Testis (tissue), 2 donors: ENCODE measurements at regions not wholly inside any gene's neighbourhood (a gene's known extent, or its start where the extent isn't known, plus 50 kb on each side); places are given as distances from the start of the nearest gene placed in this dataset.

Source experiments
- POLR2A ChIP-seq: fragments of 450-650 bp; IDR thresholded peaks from one replicate; pipeline ENCODE4 v1.6.1; 2017; ENCODE audit warnings: antibody characterized with exemption, mild to moderate bottlenecking, moderate library complexity
- TF ChIP-seq, protein P1 (sequence below), 3 experiments: fragments of 450-650 bp in 2 of 3; fragments of 200-600 bp in 1 of 3; sonication (generic) in 1 of 3; IDR thresholded peaks; one replicate each; pipeline ENCODE4 v1.5.1; 2016 to 2019; ENCODE audit warnings: antibody characterized with exemption in 3 of 3, mild to moderate bottlenecking in 2 of 3, moderate library complexity in 1 of 3

GRCh38 chr3:22536541-22536940 lies 666.6 kb upstream of the UBE2E2 start:
- TF ChIP-seq, protein P1, sequence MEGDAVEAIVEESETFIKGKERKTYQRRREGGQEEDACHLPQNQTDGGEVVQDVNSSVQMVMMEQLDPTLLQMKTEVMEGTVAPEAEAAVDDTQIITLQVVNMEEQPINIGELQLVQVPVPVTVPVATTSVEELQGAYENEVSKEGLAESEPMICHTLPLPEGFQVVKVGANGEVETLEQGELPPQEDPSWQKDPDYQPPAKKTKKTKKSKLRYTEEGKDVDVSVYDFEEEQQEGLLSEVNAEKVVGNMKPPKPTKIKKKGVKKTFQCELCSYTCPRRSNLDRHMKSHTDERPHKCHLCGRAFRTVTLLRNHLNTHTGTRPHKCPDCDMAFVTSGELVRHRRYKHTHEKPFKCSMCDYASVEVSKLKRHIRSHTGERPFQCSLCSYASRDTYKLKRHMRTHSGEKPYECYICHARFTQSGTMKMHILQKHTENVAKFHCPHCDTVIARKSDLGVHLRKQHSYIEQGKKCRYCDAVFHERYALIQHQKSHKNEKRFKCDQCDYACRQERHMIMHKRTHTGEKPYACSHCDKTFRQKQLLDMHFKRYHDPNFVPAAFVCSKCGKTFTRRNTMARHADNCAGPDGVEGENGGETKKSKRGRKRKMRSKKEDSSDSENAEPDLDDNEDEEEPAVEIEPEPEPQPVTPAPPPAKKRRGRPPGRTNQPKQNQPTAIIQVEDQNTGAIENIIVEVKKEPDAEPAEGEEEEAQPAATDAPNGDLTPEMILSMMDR (IDR thresholded peaks at IDR 0.05) = no peak
- TF ChIP-seq POLR2A = no peak
